HUES48 (cell line): ENCODE measurements at regions not wholly inside any gene's neighbourhood (a gene's known extent, or its start where the extent isn't known, plus 50 kb on each side); places are given as distances from the start of the nearest gene placed in this dataset.

ENCODE experiments used
- H3K27ac ChIP-seq: one replicate; pipeline ENCODE4 v1.7.0; 2013; ENCODE audit warnings: low read depth, low read length, inconsistent platforms
- H3K27me3 ChIP-seq: 2 replicates; pipeline ENCODE4 v1.6.1; 2013; ENCODE audit warnings: mild to moderate bottlenecking, low read length; ENCODE audit not compliant: control insufficient read depth, insufficient read depth
- H3K36me3 ChIP-seq: 2 replicates; pipeline ENCODE4 v1.6.1; 2013; ENCODE audit warnings: low read length; ENCODE audit not compliant: control insufficient read depth, insufficient read depth
- H3K4me1 ChIP-seq: 2 replicates; pipeline ENCODE4 v1.6.1; 2013; ENCODE audit warnings: mild to moderate bottlenecking, low read length; ENCODE audit not compliant: control insufficient read depth, insufficient read depth
- H3K4me3 ChIP-seq: 2 replicates; pipeline ENCODE4 v1.5.1; 2013; ENCODE audit warnings: mild to moderate bottlenecking, low read depth, low read length
- H3K9ac ChIP-seq: 2 replicates; pipeline ENCODE4 v1.6.1; 2013; ENCODE audit warnings: mild to moderate bottlenecking, low read depth, low read length, moderate library complexity
- H3K9me3 ChIP-seq: 2 replicates; pipeline ENCODE4 v1.6.1; 2013; ENCODE audit warnings: low read length; ENCODE audit not compliant: control insufficient read depth, insufficient read depth

- Histone ChIP-seq H3K27me3 (no peaks in the 10 kb centered on the region), H3K27ac (no peak overlapping the region), H3K4me1 (peaks cover 11% of the 10 kb centered on the region), H3K4me3 (no peak overlapping the region), H3K9me3 (no peaks in the 10 kb centered on the region), H3K36me3 (no peaks in the 10 kb centered on the region), H3K9ac (no peak overlapping the region)
Measured at GRCh38 chr13:103694033-103694432, 627.8 kb upstream of the SLC10A2 start.

- H3K4me1 ChIP-seq = peaks cover 11% of the 10 kb centered on the region
- H3K4me3 ChIP-seq = no peak overlapping the region
- no peaks in the 10 kb centered on the region for H3K9me3 ChIP-seq
- H3K27me3 ChIP-seq = no peaks in the 10 kb centered on the region
- H3K36me3 ChIP-seq = no peaks in the 10 kb centered on the region
- H3K9ac ChIP-seq = no peak overlapping the region
- H3K27ac ChIP-seq = no peak overlapping the region
Measured at GRCh38 chr13:103692442-103692841, 626.2 kb upstream of the SLC10A2 start.

GRCh38 chr13:103676329-103676728 lies 610.1 kb upstream of the SLC10A2 start:
- H3K9me3 ChIP-seq = no peaks in the 10 kb centered on the region
- no peak overlapping the region for H3K4me3 ChIP-seq
- no peaks in the 10 kb centered on the region for H3K4me1 ChIP-seq
- H3K27ac ChIP-seq = no peak overlapping the region
- no peaks in the 10 kb centered on the region for H3K36me3 ChIP-seq
- H3K9ac ChIP-seq = no peak overlapping the region
- no peaks in the 10 kb centered on the region for H3K27me3 ChIP-seq

- H3K27me3 ChIP-seq = no peaks in the 10 kb centered on the region
Measured at GRCh38 chr13:103671547-103671946, 605.3 kb upstream of the SLC10A2 start.

GRCh38 chr13:103663996-103664395 lies 597.8 kb upstream of the SLC10A2 start:
- Histone ChIP-seq H3K9ac (no peak overlapping the region), H3K9me3 (no peaks in the 10 kb centered on the region)

More at GRCh38 chr13:103671547-103671946, 605.3 kb upstream of the SLC10A2 start:
- H3K4me3 ChIP-seq = no peak overlapping the region
- no peaks in the 10 kb centered on the region for H3K9me3 ChIP-seq
- H3K9ac ChIP-seq = no peak overlapping the region
- H3K4me1 ChIP-seq = no peaks in the 10 kb centered on the region
- no peaks in the 10 kb centered on the region for H3K36me3 ChIP-seq
- no peak overlapping the region for H3K27ac ChIP-seq

GRCh38 chr13:103656311-103656710 lies 590.1 kb upstream of the SLC10A2 start:
- H3K9ac ChIP-seq = no peak overlapping the region
- no peaks in the 10 kb centered on the region for H3K36me3 ChIP-seq
- H3K4me1 ChIP-seq = no peaks in the 10 kb centered on the region
- no peaks in the 10 kb centered on the region for H3K27me3 ChIP-seq
- H3K27ac ChIP-seq = no peak overlapping the region
- no peak overlapping the region for H3K4me3 ChIP-seq
- H3K9me3 ChIP-seq = no peaks in the 10 kb centered on the region

More at GRCh38 chr13:103663996-103664395, 597.8 kb upstream of the SLC10A2 start:
- no peak overlapping the region for H3K27ac ChIP-seq
- no peaks in the 10 kb centered on the region for H3K36me3 ChIP-seq
- H3K27me3 ChIP-seq = no peaks in the 10 kb centered on the region
- no peaks in the 10 kb centered on the region for H3K4me1 ChIP-seq
- H3K4me3 ChIP-seq = no peak overlapping the region

GRCh38 chr13:103640606-103641005 lies 574.4 kb upstream of the SLC10A2 start:
- no peak overlapping the region for H3K27ac ChIP-seq
- H3K36me3 ChIP-seq = no peaks in the 10 kb centered on the region
- H3K9ac ChIP-seq = no peak overlapping the region
- H3K4me1 ChIP-seq = no peaks in the 10 kb centered on the region
- H3K9me3 ChIP-seq = no peaks in the 10 kb centered on the region
- H3K4me3 ChIP-seq = no peak overlapping the region
- no peaks in the 10 kb centered on the region for H3K27me3 ChIP-seq

- H3K4me1 ChIP-seq = no peaks in the 10 kb centered on the region
- H3K4me3 ChIP-seq = no peak overlapping the region
- no peaks in the 10 kb centered on the region for H3K9me3 ChIP-seq
- H3K27me3 ChIP-seq = no peaks in the 10 kb centered on the region
- no peaks in the 10 kb centered on the region for H3K36me3 ChIP-seq
- H3K27ac ChIP-seq = no peak overlapping the region
- no peak overlapping the region for H3K9ac ChIP-seq
Measured at GRCh38 chr13:103639326-103639725, 573.1 kb upstream of the SLC10A2 start.

- no peak overlapping the region for H3K4me3 ChIP-seq
- H3K9me3 ChIP-seq = no peaks in the 10 kb centered on the region
- no peaks in the 10 kb centered on the region for H3K4me1 ChIP-seq
- no peak overlapping the region for H3K27ac ChIP-seq
- H3K27me3 ChIP-seq = no peaks in the 10 kb centered on the region
- H3K9ac ChIP-seq = no peak overlapping the region
- H3K36me3 ChIP-seq = no peaks in the 10 kb centered on the region
Measured at GRCh38 chr13:103638706-103639105, 572.5 kb upstream of the SLC10A2 start.

- peaks cover 5% of the 10 kb centered on the region; the same call in 1 of the 2 replicates for H3K4me1 ChIP-seq
- no peak overlapping the region for H3K4me3 ChIP-seq
- H3K27me3 ChIP-seq = no peaks in the 10 kb centered on the region
- H3K27ac ChIP-seq = no peak overlapping the region
- no peak overlapping the region for H3K9ac ChIP-seq
- no peaks in the 10 kb centered on the region for H3K9me3 ChIP-seq
- no peaks in the 10 kb centered on the region for H3K36me3 ChIP-seq
Measured at GRCh38 chr13:103634066-103634465, 567.8 kb upstream of the SLC10A2 start.

- H3K27ac ChIP-seq = no peak overlapping the region
- H3K27me3 ChIP-seq = no peaks in the 10 kb centered on the region
- H3K9me3 ChIP-seq = no peaks in the 10 kb centered on the region
- H3K9ac ChIP-seq = no peak overlapping the region
- H3K36me3 ChIP-seq = no peaks in the 10 kb centered on the region
- no peak overlapping the region for H3K4me3 ChIP-seq
- peaks cover 12% of the 10 kb centered on the region for H3K4me1 ChIP-seq
Measured at GRCh38 chr13:103625194-103625593, 559.0 kb upstream of the SLC10A2 start.

GRCh38 chr13:103618151-103618550 lies 551.9 kb upstream of the SLC10A2 start:
- Histone ChIP-seq H3K9me3 (no peaks in the 10 kb centered on the region), H3K27me3 (no peaks in the 10 kb centered on the region), H3K4me3 (no peak overlapping the region), H3K36me3 (no peaks in the 10 kb centered on the region), H3K4me1 (peaks cover 6% of the 10 kb centered on the region), H3K9ac (no peak overlapping the region), H3K27ac (no peak overlapping the region)
